ENCODE measurements at regions not wholly inside any gene's neighbourhood (a gene's known extent, or its start where the extent isn't known, plus 50 kb on each side); places are given as distances from the start of the nearest gene placed in this dataset.

DNA sequence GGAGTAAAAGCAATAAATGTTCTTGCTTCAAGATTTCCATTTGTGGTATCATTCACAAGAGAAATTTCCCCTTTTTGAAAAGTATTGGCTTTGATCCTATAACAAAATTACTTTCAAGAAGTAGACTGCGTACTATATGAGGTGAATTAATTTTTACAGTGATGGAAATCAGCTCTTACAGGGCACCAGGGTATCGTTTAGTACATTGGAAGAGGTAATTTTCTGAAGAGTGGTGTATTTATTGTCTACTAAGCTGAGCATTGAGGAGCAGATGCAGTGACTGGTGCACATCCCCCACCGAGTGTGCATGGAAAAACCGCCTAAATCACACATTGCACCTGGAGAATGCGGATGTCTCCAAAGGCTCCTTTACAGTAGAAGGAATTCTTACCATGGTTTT is 209.5 kb downstream of the SAMD5 start:
- TF ChIP-seq EZH2 (IDR thresholded peaks at IDR 0.05; ENCODE audit: borderline replicate concordance, low read length) = no peak
- TF ChIP-seq CTCF (conservative IDR thresholded peaks at IDR 0.05 in 1 of 2, IDR thresholded peaks at IDR 0.05 in 1 of 2; ENCODE audit: extremely low read depth in 1 of 2, insufficient read depth in 1 of 2, low read depth in 1 of 2, low read length in 2 of 2) = no peak

Data from mammary epithelial cell (primary cell).